Hematopoietic multipotent progenitor cell treated with erythropoietin and hydrocortisone succinate and interleukin-3 and kit ligand, for 4 days (in vitro differentiated cells): ENCODE measurements at regions not wholly inside any gene's neighbourhood (a gene's known extent, or its start where the extent isn't known, plus 50 kb on each side); places are given as distances from the start of the nearest gene placed in this dataset.
A peak's percentile ranks its signal among the peaks of the same experiment; 100 is the strongest.

Experiments used
- DNase-seq: peaks from one replicate; pipeline ENCODE4 v3.0.0-alpha.2; 2015

GRCh38 chr1:55512466-55512865 lies 297.3 kb upstream of the USP24 start:
- DNase-seq, result no peak

DNA sequence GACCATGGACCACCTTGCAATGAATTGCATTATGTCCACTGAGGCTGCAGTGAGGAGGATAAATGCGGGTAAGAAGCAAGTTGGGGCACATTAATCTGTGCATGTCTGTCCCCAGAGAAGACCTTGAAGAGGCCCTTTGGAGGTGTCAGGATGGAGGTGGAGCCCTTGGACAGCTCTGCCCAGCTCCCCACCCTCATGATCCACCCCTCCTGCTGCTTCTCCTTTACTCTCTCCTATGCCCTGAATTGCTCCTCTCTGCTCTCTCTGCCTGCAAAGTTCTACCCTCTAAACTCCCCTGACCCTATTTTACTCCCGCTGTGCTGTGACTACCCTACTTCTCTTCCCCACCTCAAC lies 292.4 kb upstream of the USP24 start:
- DNase-seq, result no peak

GRCh38 chr1:55506740-55507577 lies 291.8 kb upstream of the USP24 start:
- DNase-seq, result no peak

DNA sequence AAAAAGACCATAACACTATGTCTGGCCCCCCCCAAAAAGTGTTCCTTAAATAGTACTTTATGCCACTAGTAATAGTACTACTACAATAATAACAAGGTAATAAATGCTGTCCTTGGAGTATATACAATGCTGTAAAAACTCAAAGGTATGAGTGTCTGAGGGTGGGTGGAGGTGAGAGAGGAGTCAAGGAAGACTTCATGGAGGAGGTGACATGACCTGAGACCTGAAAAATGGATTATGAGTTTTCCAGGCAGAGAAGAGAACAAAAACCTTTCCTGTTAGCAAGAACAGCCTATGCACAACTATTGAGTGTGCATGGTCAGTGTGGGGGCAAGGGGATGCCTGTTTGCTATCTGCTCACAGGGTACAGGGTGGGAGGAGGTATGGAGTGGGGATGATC lies 290.2 kb upstream of the USP24 start:
- no peak for DNase-seq

- DNase-seq, result no peak
Observed at GRCh38 chr1:55504306-55504731, 289.2 kb upstream of the USP24 start.

GRCh38 chr1:55503663-55504305 lies 288.6 kb upstream of the USP24 start:
- no peak for DNase-seq

DNA sequence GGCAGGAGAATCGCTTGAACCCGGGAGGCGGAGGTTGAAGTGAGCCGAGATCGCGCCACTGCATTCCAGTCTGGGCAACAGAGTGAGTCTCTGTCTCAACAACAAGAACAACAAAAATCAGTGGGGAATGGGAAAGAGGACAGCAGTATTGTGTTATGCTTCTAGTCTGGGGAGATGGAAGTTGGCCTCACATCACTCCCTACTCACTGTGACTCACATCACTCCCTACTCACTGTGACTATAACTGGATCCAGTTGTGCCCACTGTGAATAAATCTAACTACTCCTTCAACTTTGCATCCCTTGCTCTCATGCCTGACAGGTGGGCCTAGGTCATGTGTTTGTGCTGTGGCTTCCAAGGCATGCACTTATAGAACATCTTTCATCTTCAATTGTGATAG lies 285.4 kb upstream of the USP24 start:
- no peak for DNase-seq

GRCh38 chr1:55490547-55490946 lies 275.4 kb upstream of the USP24 start:
- DNase-seq, result no peak

DNA sequence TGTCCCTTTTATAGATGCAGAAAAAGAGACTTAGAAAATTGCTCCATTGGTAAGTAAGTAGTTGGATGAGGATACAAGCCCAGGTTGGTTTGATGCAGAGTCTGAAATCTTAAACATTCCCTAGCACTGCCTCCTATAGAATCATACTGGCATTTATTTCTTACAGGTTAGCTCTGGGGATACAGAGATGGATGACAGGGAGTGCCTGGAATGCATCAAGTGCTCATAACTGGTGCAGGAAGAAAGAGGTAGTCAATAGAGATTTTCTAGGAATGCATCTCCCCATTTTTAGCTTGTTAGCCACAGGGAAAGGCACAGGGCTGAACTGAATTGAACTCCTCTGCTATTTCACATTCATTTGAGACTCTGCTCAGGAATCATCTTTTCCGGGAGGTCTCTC lies 269.0 kb upstream of the USP24 start:
- no peak for DNase-seq

DNA sequence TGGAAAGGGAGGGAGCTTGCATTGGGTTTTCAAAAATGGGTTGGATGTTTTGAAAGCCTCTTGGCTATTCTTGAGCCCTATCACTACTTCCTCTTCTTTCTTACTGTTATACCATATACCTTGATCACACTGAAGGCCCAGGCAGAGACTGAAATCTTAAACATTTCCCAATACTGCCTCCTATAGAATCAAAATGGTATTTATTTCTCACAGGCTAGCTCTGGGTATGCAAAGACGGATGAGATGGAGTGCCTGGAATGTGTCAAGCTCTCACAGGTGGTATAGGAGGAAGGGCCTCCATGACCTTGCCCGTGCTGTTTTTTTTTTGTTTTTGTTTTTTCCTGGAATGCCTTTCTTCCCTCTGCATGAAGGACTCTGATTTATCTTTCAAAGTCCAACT lies 268.4 kb upstream of the USP24 start:
- peak; percentile 18 for DNase-seq

GRCh38 chr1:55481634-55482033 lies 266.5 kb upstream of the USP24 start:
- no peak for DNase-seq

DNA sequence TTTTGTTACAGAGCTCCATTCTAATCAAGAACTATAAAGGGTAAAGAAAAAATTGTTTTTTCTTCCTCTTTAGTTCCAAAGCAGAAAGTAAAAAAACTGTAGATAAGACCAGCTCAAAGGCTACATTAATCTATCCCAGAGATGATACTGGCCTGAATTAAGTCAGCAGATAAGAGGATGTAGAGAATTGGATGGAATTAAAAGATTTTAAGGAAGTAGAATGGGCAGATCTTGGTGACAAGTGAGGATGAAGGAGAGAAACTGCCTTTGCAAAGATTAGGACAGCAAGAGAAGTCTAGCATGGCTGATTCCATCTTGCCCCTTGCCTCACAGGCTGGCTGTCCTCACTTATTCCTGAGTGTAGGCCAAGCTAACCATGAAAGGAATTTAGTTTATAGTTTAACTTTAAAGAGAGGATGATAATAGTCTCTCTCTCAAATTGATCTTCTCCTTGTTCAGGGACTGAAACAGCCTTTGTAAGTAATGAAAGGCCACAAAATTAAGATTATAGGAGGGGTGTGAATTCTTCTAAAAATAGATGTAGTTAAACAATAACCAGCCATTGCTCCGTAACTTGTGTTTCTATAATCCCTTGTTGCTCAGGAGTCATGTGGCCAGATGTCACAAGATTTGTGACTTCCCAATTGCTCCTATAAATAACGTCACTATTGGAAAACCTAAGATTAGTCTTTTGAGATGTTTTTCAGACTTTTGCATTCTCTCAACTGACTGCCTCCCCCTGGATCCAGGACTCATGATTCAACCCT lies 265.0 kb upstream of the USP24 start:
- peak; percentile 12 for DNase-seq

DNA sequence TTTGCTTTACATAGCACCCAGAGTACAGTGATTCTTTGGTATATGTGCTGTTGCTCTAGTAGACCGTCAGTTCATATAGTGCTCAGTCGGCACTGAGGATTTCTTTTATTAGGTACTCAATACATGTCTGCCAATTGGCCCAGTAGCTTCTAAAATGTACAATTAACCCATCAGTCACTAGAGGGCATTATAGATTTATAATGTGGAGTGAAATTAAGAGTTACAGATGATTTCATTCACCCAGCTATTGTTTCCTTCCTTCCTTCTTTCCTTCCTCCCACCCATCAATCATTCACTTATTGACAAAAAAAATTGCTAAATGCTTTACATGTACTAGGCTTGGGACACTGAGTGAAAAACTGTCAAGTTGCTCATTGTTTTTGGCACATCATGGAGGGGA lies 263.6 kb upstream of the USP24 start:
- peak; percentile 63 for DNase-seq

- DNase-seq, result no peak
Observed at GRCh38 chr1:55477953-55478352, 262.8 kb upstream of the USP24 start.

DNA sequence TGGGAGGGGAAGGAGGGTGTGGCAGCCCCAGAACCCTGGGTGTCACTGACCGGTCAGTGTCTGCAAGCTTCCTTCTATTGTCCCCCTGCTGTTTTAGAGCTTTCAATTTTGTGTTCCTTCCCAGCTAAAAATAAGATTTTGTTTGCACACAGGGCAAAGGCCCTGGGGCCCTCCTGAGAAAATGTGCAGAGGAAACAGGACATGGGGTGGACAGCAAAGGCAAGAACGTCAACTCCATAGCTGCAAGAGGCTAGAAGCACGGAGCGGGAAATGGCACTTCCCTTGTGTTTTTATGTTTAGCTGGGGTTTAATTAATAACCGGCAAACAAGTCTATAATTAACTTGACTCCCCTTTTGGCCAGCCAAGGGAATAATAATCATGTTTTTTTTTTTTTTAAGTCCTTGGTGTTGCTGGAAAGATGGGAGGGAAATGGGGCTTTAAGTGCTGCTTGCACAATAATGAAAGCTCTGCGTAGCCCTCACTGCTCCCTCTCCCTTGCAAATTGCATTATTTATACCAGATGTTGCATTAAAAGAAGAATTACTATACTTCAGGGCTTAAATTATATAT lies 261.4 kb upstream of the USP24 start:
- DNase-seq, result no peak

DNA sequence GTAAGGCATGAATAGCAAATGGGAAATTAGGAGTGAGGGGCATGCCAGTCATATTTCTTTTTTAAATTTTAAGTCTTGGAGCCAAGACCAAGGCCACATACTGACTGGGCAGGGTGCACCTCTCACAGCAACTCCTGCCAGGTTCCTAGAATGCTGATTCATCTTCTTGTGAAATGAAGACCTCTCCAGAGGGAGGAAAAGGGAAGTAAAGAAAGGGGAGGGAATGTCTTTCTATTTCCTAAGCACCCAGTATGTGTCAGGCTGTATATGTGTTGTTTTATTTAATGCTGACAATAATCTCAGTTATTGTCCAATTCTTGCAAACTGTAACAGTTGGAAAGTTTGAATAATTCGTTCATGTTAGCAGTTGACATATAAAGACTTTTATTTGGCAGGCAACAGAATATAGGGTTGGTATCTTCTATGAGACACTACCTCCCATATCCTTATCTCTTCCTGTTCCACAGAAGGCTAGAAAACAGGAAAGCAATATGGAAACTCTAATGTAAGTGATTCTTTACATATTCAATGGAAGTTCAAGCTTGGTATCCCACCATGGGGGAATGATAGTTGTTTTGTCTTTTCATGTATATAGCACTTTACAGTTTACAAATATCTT lies 259.1 kb upstream of the USP24 start:
- peak; percentile 79 for DNase-seq

DNA sequence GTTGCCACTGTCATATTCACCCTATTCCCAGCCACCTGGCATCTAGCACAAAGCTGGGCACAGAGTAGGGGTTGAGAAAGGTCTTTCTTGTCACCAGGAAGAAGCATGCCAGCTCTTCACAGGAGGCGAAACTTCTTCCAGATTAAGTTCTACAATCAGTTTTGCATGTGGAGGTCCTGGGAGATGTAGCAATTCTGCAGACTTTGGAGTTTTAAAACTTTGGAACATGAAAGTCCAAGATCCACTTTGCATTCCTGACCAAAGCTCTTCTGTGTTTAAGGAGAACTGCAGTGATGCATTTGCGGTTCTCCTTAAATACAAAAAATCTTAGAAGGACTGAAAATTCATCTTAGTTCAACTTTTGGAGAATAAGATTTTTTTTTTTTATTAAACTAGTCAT lies 258.5 kb upstream of the USP24 start:
- no peak for DNase-seq

DNA sequence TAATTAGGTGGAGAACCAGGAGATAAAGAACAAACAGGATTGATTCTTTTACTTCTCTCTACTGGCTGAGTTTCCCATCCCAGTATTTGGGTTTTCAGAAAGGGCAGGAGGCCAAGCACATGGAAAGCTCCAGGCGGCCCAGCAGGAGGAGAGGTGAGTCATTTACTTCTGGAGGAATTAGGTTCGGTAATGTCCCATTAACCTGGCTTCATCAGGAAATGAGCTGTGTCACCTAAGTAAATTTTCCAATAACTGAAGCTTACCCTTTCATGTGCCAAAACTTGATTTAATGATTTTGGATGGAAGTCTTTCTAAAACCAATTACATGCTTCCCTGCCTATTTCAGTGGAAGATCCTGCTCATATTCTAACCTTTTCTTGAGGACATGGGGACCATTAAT lies 257.6 kb upstream of the USP24 start:
- DNase-seq, result no peak

- no peak for DNase-seq
Observed at GRCh38 chr1:55472115-55472514, 257.0 kb upstream of the USP24 start.

DNA sequence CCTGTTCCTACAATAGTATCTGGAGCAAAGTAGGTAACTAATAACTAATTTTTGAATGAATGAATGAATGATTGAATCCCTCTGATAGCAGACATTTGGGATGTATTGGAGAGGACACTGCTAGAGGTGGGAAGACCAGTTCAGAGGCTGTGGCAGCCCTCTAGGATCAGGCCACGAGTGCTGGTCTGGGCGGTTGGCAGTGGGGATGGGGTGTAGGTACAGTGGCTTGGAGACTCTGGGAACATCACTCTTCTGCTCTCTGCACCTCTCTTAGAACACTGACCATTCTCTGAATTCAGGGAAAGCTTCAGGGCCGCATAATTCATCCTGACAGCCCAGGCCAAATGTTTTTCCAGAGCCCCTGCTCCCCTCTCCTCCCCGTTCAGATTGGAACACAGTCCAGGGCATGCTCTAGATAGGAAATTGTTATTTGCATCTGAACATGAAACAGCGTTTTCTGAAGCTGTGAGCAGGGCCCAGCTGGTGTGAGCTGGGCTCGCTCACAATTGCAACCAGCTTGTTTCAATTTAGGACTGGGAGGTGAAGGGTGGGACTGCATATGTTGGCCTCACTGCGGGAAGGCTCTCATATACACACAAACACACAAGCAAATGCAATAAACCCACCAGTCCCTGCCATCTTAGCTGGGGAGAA lies 253.1 kb upstream of the USP24 start:
- DNase-seq, result no peak

- no peak for DNase-seq
Observed at GRCh38 chr1:55466921-55467320, 251.8 kb upstream of the USP24 start.

DNA sequence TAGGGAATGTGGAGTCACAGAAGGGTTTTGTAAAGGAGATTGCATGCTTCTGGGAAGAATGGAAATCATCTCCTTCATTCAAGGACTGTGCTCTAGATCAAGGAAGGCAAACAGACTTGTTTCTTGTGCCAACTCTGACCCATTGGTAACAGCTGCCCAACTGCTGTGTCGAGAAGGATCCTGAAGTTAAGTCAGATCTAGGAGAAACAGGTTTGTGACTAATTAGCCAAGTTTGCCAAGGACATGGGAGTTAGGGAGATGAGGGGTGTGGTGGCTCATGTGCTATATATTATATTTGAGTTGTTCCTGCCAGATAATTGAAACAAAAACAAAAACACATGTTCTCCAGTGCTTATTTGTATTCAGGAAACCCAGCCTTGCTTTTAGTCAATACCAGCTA lies 251.2 kb upstream of the USP24 start:
- DNase-seq, result no peak

GRCh38 chr1:55464550-55464949 lies 249.4 kb upstream of the USP24 start:
- no peak for DNase-seq
